HCT116 (cell line): ENCODE measurements at regions not wholly inside any gene's neighbourhood (a gene's known extent, or its start where the extent isn't known, plus 50 kb on each side); places are given as distances from the start of the nearest gene placed in this dataset.

ENCODE experiments used
- CBX3 ChIP-seq: IDR thresholded peaks from 2 replicates; pipeline ENCODE4 v1.6.1; 2012; ENCODE audit warnings: low read depth
- CEBPB ChIP-seq: IDR thresholded peaks from 2 replicates; pipeline ENCODE4 v1.6.1; 2012; ENCODE audit warnings: low read depth
- EZH2 ChIP-seq: fragments of 200-600 bp; sonication (generic); IDR thresholded peaks from 2 replicates; pipeline ENCODE4 v1.6.1; 2017; ENCODE audit warnings: antibody characterized with exemption, mixed run types
- POLR2A ChIP-seq: IDR thresholded peaks from 2 replicates; pipeline ENCODE4 v1.7.0; 2011; ENCODE audit warnings: borderline replicate concordance; ENCODE audit not compliant: insufficient read depth, insufficient read length; ENCODE audit errors: extremely low read depth
- RAD21 ChIP-seq: IDR thresholded peaks from 2 replicates; pipeline ENCODE4 v1.6.1; 2012; ENCODE audit warnings: low read depth, mild to moderate bottlenecking
- SP1 ChIP-seq: IDR thresholded peaks from 2 replicates; pipeline ENCODE4 v1.6.1; 2012; ENCODE audit warnings: low read depth
- TF ChIP-seq, protein P1 (sequence below), 3 experiments: fragments of 200-600 bp in 1 of 3; sonication (generic) in 1 of 3; IDR thresholded peaks in 2 of 3; conservative IDR thresholded peaks in 1 of 3; 2 replicates each; pipeline ENCODE4 v1.5.1; 2012 to 2017; ENCODE audit warnings: low read depth in 2 of 3, low read length in 2 of 3, antibody characterized with exemption in 1 of 3, borderline replicate concordance in 1 of 3, control low read depth in 1 of 3, mild to moderate bottlenecking in 1 of 3, mixed read lengths in 1 of 3, mixed run types in 1 of 3, moderate library complexity in 1 of 3; ENCODE audit not compliant: insufficient read depth in 1 of 3

GRCh38 chr2:176678571-176678970 lies 409.3 kb downstream of the MTX2 start:
- TF ChIP-seq, protein P1, sequence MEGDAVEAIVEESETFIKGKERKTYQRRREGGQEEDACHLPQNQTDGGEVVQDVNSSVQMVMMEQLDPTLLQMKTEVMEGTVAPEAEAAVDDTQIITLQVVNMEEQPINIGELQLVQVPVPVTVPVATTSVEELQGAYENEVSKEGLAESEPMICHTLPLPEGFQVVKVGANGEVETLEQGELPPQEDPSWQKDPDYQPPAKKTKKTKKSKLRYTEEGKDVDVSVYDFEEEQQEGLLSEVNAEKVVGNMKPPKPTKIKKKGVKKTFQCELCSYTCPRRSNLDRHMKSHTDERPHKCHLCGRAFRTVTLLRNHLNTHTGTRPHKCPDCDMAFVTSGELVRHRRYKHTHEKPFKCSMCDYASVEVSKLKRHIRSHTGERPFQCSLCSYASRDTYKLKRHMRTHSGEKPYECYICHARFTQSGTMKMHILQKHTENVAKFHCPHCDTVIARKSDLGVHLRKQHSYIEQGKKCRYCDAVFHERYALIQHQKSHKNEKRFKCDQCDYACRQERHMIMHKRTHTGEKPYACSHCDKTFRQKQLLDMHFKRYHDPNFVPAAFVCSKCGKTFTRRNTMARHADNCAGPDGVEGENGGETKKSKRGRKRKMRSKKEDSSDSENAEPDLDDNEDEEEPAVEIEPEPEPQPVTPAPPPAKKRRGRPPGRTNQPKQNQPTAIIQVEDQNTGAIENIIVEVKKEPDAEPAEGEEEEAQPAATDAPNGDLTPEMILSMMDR (IDR thresholded peaks at IDR 0.05 in 2 of 3, conservative IDR thresholded peaks at IDR 0.05 in 1 of 3; ENCODE audit: borderline replicate concordance in 1 of 3, insufficient read depth in 1 of 3, low read depth in 2 of 3, low read length in 2 of 3) = no peak
- TF ChIP-seq SP1 (no peak), EZH2 (no peak), CBX3 (no peak), CEBPB (no peak), POLR2A (no peak), RAD21 (no peak)
